PC-9 (cell line): ENCODE measurements at regions not wholly inside any gene's neighbourhood (a gene's known extent, or its start where the extent isn't known, plus 50 kb on each side); places are given as distances from the start of the nearest gene placed in this dataset.

Source experiments
- BruUV-seq: library from RNA; stranded (reverse); fragments of 400-500 nt; replicated peaks from 2 replicates; lab custom pipeline; 2021; lab: Mats Ljungman, UMichigan
- CTCF ChIA-PET: fragments of 300-600 bp; sonication (Branson Sonifier 250); formaldehyde crosslinking; loops from one replicate; lab custom pipeline; 2022; ENCODE audit warnings: antibody characterized with exemption; lab: Charles Lee
- POLR2A ChIA-PET: fragments of 300-600 bp; sonication (Branson Sonifier 250); formaldehyde crosslinking; loops from one replicate; lab custom pipeline; 2022; ENCODE audit warnings: antibody characterized with exemption; ENCODE audit not compliant: unreplicated experiment; lab: Charles Lee
- DNase-seq, 2 experiments: peaks; one replicate each; pipeline versions ENCODE4 v3.0.0 to v3.0.0-alpha.2; 2015 to 2022; ENCODE audit warnings: mixed read lengths in 1 of 2
- H2AFZ ChIP-seq: fragments of 200-600 bp; sonication (generic); 2 replicates; pipeline ENCODE4 v1.8.1; 2017; ENCODE audit warnings: antibody characterized with exemption
- H3F3A ChIP-seq: fragments of 200-600 bp; sonication (generic); 2 replicates; pipeline ENCODE4 v1.8.1; 2017; ENCODE audit warnings: antibody characterized with exemption, mild to moderate bottlenecking, low read depth; ENCODE audit not compliant: insufficient read depth
- H3K27ac ChIP-seq: fragments of 200-600 bp; sonication (generic); 2 replicates; pipeline ENCODE4 v1.6.1; 2016; ENCODE audit warnings: mixed run types
- H3K27me3 ChIP-seq: fragments of 200-600 bp; sonication (generic); 2 replicates; pipeline ENCODE4 v1.6.1; 2016; ENCODE audit warnings: low read depth, mixed run types; ENCODE audit not compliant: insufficient read depth
- H3K36me3 ChIP-seq: fragments of 200-600 bp; sonication (generic); 2 replicates; pipeline ENCODE4 v1.6.1; 2016; ENCODE audit warnings: low read depth, mixed run types
- H3K4me1 ChIP-seq: fragments of 200-600 bp; sonication (generic); replicated peaks from 2 replicates; pipeline ENCODE4 v1.6.1; 2016; ENCODE audit warnings: mixed run types; ENCODE audit not compliant: insufficient read depth
- H3K4me2 ChIP-seq: fragments of 200-600 bp; sonication (generic); 2 replicates; pipeline ENCODE4 v1.6.1; 2017; ENCODE audit warnings: mixed run types
- H3K4me3 ChIP-seq: fragments of 200-600 bp; sonication (generic); 2 replicates; pipeline ENCODE4 v1.6.1; 2016; ENCODE audit warnings: mixed run types
- H3K79me2 ChIP-seq: fragments of 200-600 bp; sonication (generic); 2 replicates; pipeline ENCODE4 v1.6.1; 2017; ENCODE audit warnings: low read depth, mixed run types
- H3K9me2 ChIP-seq: fragments of 200-600 bp; sonication (generic); 2 replicates; pipeline ENCODE4 v1.8.1; 2017; ENCODE audit warnings: mild to moderate bottlenecking; ENCODE audit not compliant: insufficient read depth
- H3K9me3 ChIP-seq: fragments of 200-600 bp; sonication (generic); 2 replicates; pipeline ENCODE4 v1.8.1; 2016; ENCODE audit warnings: low read depth; ENCODE audit not compliant: insufficient read depth
- H4K20me1 ChIP-seq: fragments of 200-600 bp; sonication (generic); 2 replicates; pipeline ENCODE4 v1.8.1; 2017; ENCODE audit not compliant: insufficient read depth
- EZH2 ChIP-seq: fragments of 200-600 bp; sonication (generic); IDR thresholded peaks from 2 replicates; pipeline ENCODE4 v1.8.0; 2017; ENCODE audit warnings: antibody characterized with exemption, low read depth
- intact Hi-C: fragments of 100-400 bp; cut with micrococcal nuclease; formaldehyde crosslinking; loops from one replicate; pipeline ENCODE4 v1.10.0; 2022; ENCODE audit not compliant: unreplicated experiment
- TF ChIP-seq, protein P1 (sequence below): fragments of 200-600 bp; sonication (generic); conservative IDR thresholded peaks from 2 replicates; pipeline ENCODE4 v1.6.1; 2017; ENCODE audit warnings: mixed run types, antibody characterized with exemption, mild to moderate bottlenecking, moderate library complexity

DNA sequence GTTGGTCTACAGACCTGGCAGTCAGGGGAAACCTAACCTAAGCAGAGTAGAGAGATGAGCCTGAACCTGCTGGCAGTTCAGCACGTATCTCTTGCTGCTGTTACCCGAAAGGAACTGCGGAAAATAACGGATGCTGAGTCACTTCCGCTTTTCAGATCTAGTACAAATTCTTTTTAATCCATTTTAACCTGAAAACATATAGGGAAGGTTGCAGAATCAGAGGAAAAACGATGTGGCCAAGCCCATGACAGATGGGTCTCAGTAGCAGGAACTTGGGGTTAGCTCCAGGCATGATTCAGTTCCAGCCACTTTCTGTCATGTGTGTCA is 120.7 kb upstream of the ADRA1D start:
- Histone ChIP-seq H3K9me2 (no peaks in the 10 kb centered on the region), H3K4me3 (no peak overlapping the region), H4K20me1 (no peaks in the 10 kb centered on the region), H2AFZ (no peak overlapping the region), H3K4me2 (no peak overlapping the region), H3K9me3 (peaks cover 4% of the 10 kb centered on the region; the same call in 1 of the 2 replicates), H3K4me1 (no peaks in the 10 kb centered on the region), H3K27me3 (no peaks in the 10 kb centered on the region), H3K79me2 (no peaks in the 10 kb centered on the region), H3F3A (no peaks in the 10 kb centered on the region), H3K27ac (no peak overlapping the region), H3K36me3 (no peaks in the 10 kb centered on the region)
- DNase-seq = no peak
- CTCF ChIA-PET = no interaction called here
- TF ChIP-seq, protein P1, sequence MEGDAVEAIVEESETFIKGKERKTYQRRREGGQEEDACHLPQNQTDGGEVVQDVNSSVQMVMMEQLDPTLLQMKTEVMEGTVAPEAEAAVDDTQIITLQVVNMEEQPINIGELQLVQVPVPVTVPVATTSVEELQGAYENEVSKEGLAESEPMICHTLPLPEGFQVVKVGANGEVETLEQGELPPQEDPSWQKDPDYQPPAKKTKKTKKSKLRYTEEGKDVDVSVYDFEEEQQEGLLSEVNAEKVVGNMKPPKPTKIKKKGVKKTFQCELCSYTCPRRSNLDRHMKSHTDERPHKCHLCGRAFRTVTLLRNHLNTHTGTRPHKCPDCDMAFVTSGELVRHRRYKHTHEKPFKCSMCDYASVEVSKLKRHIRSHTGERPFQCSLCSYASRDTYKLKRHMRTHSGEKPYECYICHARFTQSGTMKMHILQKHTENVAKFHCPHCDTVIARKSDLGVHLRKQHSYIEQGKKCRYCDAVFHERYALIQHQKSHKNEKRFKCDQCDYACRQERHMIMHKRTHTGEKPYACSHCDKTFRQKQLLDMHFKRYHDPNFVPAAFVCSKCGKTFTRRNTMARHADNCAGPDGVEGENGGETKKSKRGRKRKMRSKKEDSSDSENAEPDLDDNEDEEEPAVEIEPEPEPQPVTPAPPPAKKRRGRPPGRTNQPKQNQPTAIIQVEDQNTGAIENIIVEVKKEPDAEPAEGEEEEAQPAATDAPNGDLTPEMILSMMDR = no peak
- no peak for TF ChIP-seq EZH2
- intact Hi-C loops = no loop called here
- BruUV-seq = no TSS peak
- POLR2A ChIA-PET = no interaction called here

DNA sequence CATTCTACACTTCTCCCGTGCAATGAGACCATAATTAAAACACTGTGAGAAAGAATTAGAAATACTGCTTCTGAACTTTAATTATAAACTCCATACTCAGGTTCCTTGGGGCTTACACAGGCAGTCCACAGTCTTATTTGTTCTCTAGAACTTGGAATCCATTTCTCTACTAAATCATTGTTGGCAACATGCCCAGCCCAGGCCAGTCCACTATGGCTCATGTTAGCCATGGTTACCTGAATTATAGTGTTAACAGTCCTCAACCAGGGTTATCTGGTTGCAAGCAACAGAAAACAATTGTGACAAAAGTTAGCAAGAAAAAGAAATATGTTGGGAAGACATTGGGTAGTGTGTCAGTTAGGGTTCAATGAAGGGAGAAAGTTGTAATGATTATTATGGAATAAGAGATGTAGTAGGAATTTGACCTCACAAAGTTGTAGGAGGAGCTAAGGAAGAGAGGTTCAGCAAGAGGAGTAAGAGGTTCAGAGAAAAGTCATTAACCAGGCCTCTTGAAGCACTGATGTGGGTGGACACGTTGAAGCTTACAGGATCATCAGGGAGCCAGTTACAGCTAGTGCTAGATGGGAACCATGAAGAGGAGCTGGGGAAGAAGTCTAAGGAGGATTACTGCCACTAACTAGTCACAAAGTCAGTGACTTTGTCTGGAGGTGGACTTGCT is 120.2 kb upstream of the ADRA1D start:
- Histone ChIP-seq H3K9me2 (no peaks in the 10 kb centered on the region), H3K4me3 (no peak overlapping the region), H3K4me1 (no peaks in the 10 kb centered on the region), H3K36me3 (no peaks in the 10 kb centered on the region), H2AFZ (no peak overlapping the region), H3K9me3 (peaks cover 4% of the 10 kb centered on the region; the same call in 1 of the 2 replicates), H3F3A (no peaks in the 10 kb centered on the region), H4K20me1 (no peaks in the 10 kb centered on the region), H3K27ac (no peak overlapping the region), H3K4me2 (no peak overlapping the region), H3K27me3 (no peaks in the 10 kb centered on the region), H3K79me2 (no peaks in the 10 kb centered on the region)
- ChIA-PET POLR2A (no interaction called here), CTCF (no interaction called here)
- intact Hi-C loops = no loop called here
- BruUV-seq = no TSS peak
- DNase-seq = no peak
- no peak for TF ChIP-seq EZH2
- TF ChIP-seq, protein P1 = no peak

DNA sequence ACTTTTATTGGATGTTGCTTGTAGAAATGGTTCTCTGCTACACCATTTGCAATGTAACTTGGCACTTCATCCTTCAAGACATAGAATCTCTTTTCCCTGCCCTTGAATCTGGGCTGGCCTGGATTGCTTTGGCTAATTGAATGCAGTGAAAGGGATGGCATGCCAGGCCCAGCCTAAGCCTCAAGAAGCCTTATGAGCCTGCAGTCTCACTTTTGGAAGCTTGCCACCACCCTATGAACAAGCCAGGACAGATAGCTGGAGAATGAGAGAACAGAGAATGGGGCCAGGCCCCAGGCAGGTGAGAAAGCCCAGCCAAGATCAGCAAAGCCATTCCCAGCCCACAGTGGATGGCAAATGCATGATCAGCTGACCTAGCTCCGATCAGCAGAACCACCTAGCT is 117.0 kb upstream of the ADRA1D start:
- no peaks in the 10 kb centered on the region for H3F3A ChIP-seq
- no peaks in the 10 kb centered on the region for H3K4me1 ChIP-seq
- ChIA-PET POLR2A (no interaction called here), CTCF (no interaction called here)
- intact Hi-C loops = no loop called here
- DNase-seq = no peak
- H3K9me2 ChIP-seq = no peaks in the 10 kb centered on the region
- no peak overlapping the region for H3K4me2 ChIP-seq
- TF ChIP-seq, protein P1 = no peak
- TF ChIP-seq EZH2 = no peak
- H3K36me3 ChIP-seq = no peaks in the 10 kb centered on the region
- H3K79me2 ChIP-seq = no peaks in the 10 kb centered on the region
- no peak overlapping the region for H3K27ac ChIP-seq
- no peak overlapping the region for H3K4me3 ChIP-seq
- no peak overlapping the region for H2AFZ ChIP-seq
- no TSS peak for BruUV-seq
- no peaks in the 10 kb centered on the region for H4K20me1 ChIP-seq
- no peaks in the 10 kb centered on the region for H3K27me3 ChIP-seq
- H3K9me3 ChIP-seq = no peaks in the 10 kb centered on the region
